Neural cell (in vitro differentiated cells): ENCODE measurements at regions not wholly inside any gene's neighbourhood (a gene's known extent, or its start where the extent isn't known, plus 50 kb on each side); places are given as distances from the start of the nearest gene placed in this dataset.

ENCODE experiments used
- H2AFZ ChIP-seq: fragments of 200-600, 300-800 bp; sonication (generic), shearing (Covaris generic); 2 replicates; pipeline ENCODE4 v1.6.0; 2014; ENCODE audit warnings: low read depth, mild to moderate bottlenecking, antibody characterized with exemption, low read length, moderate library complexity
- H3F3A ChIP-seq: fragments of 200-600 bp; shearing (Covaris generic); 2 replicates; pipeline ENCODE4 v1.6.1; 2016; ENCODE audit warnings: mild to moderate bottlenecking, moderate library complexity, mixed read lengths, antibody characterized with exemption, low read length; ENCODE audit not compliant: insufficient read depth, poor library complexity, severe bottlenecking
- H3K27ac ChIP-seq: fragments of 200-600, 300-800 bp; sonication (generic), shearing (Covaris generic); 2 replicates; pipeline ENCODE4 v1.5.1; 2014; ENCODE audit warnings: mild to moderate bottlenecking, low read length, moderate library complexity
- H3K27me3 ChIP-seq: fragments of 300-800, 200-600 bp; sonication (generic), shearing (Covaris generic); 2 replicates; pipeline ENCODE4 v1.6.0; 2014; ENCODE audit warnings: mild to moderate bottlenecking, low read depth, low read length, moderate library complexity; ENCODE audit not compliant: insufficient read depth
- H3K36me3 ChIP-seq: fragments of 300-800, 200-600 bp; sonication (generic), shearing (Covaris generic); 2 replicates; pipeline ENCODE4 v1.5.1; 2014; ENCODE audit warnings: mild to moderate bottlenecking, antibody characterized with exemption, low read length, moderate library complexity; ENCODE audit not compliant: insufficient read depth
- H3K4me2 ChIP-seq: fragments of 300-800, 200-600 bp; sonication (generic), shearing (Covaris generic); 2 replicates; pipeline ENCODE4 v1.6.0; 2014; ENCODE audit warnings: mild to moderate bottlenecking, low read length
- H3K4me3 ChIP-seq: fragments of 300-800, 200-600 bp; sonication (generic), shearing (Covaris generic); 2 replicates; pipeline ENCODE4 v1.5.1; 2014; ENCODE audit warnings: mild to moderate bottlenecking, low read length, moderate library complexity
- H3K79me2 ChIP-seq: fragments of 200-600 bp; shearing (Covaris generic); replicated peaks from 2 replicates; pipeline ENCODE4 v1.6.0; 2014; ENCODE audit warnings: mild to moderate bottlenecking, low read length, moderate library complexity; ENCODE audit not compliant: insufficient read depth
- H3K9ac ChIP-seq: fragments of 300-800, 200-600 bp; sonication (generic), shearing (Covaris generic); 2 replicates; pipeline ENCODE4 v1.6.1; 2016; ENCODE audit warnings: mild to moderate bottlenecking, low read length, mixed read lengths
- H3K9me2 ChIP-seq: fragments of 200-600 bp; shearing (Covaris generic); 2 replicates; pipeline ENCODE4 v1.6.1; 2016; ENCODE audit warnings: mild to moderate bottlenecking, low read length, mixed read lengths; ENCODE audit not compliant: insufficient read depth
- H3K9me3 ChIP-seq: fragments of 200-600, 300-800 bp; sonication (generic), shearing (Covaris generic); 2 replicates; pipeline ENCODE4 v1.6.1; 2016; ENCODE audit warnings: mild to moderate bottlenecking, mixed run types, low read length, moderate library complexity, mixed read lengths
- H4K20me1 ChIP-seq: fragments of 200-600 bp; shearing (Covaris generic); 2 replicates; pipeline ENCODE4 v1.6.1; 2016; ENCODE audit warnings: mild to moderate bottlenecking, mixed run types; ENCODE audit not compliant: insufficient read depth
- EP300 ChIP-seq: fragments of 450-650 bp; conservative IDR thresholded peaks from 2 replicates; pipeline ENCODE4 v1.6.1; 2014; ENCODE audit warnings: antibody characterized with exemption, mild to moderate bottlenecking, moderate library complexity; ENCODE audit not compliant: poor library complexity, severe bottlenecking
- EZH2 ChIP-seq: fragments of 200-600, 300-800 bp; shearing (Covaris generic), sonication (generic); IDR thresholded peaks from 2 replicates; pipeline ENCODE4 v1.6.1; 2014; ENCODE audit warnings: antibody characterized with exemption, low read length, borderline replicate concordance, mild to moderate bottlenecking; ENCODE audit not compliant: insufficient read depth, poor library complexity, severe bottlenecking
- MXI1 ChIP-seq: fragments of 450-650 bp; conservative IDR thresholded peaks from 2 replicates; pipeline ENCODE4 v1.6.1; 2014; ENCODE audit warnings: antibody characterized with exemption, mild to moderate bottlenecking; ENCODE audit not compliant: poor library complexity, severe bottlenecking
- POLR2AphosphoS5 ChIP-seq: IDR thresholded peaks from 2 replicates; pipeline ENCODE4 v1.6.1; 2012
- RAD21 ChIP-seq: fragments of 450-650 bp; conservative IDR thresholded peaks from 2 replicates; pipeline ENCODE4 v1.6.1; 2014; ENCODE audit warnings: antibody characterized with exemption, mild to moderate bottlenecking, moderate library complexity
- SMC3 ChIP-seq: fragments of 450-650 bp; conservative IDR thresholded peaks from 2 replicates; pipeline ENCODE4 v1.6.1; 2014; ENCODE audit warnings: antibody characterized with exemption, mild to moderate bottlenecking, moderate library complexity; ENCODE audit not compliant: poor library complexity
- TAF1 ChIP-seq: IDR thresholded peaks from 2 replicates; pipeline ENCODE4 v1.6.1; 2012; ENCODE audit warnings: low read depth
- TF ChIP-seq, protein P1 (sequence below): fragments of 450-650 bp; IDR thresholded peaks from 2 replicates; pipeline ENCODE4 v1.5.1; 2014; ENCODE audit warnings: antibody characterized with exemption, mild to moderate bottlenecking, moderate library complexity; ENCODE audit not compliant: poor library complexity, severe bottlenecking
- TF ChIP-seq, protein P2 (sequence below): IDR thresholded peaks from 2 replicates; pipeline ENCODE4 v1.6.1; 2012; ENCODE audit warnings: borderline replicate concordance

DNA sequence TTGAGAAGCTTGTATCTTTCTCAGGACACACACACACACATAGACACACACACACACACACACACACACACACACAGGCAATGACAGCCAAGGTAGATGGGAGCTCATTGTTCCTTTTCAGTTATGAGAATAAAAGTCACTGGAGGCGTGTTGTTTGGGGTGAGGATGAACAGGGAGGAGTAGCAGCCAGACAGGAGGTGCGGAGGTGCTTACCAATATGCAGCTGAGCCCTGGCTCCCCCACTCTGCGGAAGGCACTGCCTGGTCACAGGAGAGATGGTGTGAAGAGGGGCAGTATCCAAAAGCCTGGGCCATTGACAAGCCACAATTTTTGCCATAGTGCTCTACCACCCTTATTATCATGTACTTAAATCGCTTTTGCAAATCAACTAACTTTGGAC, 77.4 kb downstream of the CBLN1 start:
- Histone ChIP-seq H3K9me3 (no peaks in the 10 kb centered on the region), H3K36me3 (no peaks in the 10 kb centered on the region), H3K9ac (no peak overlapping the region), H3K27ac (no peak overlapping the region), H3K79me2 (no peaks in the 10 kb centered on the region), H3F3A (no peaks in the 10 kb centered on the region), H3K4me2 (no peak overlapping the region), H4K20me1 (no peaks in the 10 kb centered on the region), H3K9me2 (no peaks in the 10 kb centered on the region), H2AFZ (no peak overlapping the region), H3K4me3 (no peak overlapping the region), H3K27me3 (no peaks in the 10 kb centered on the region)
- TF ChIP-seq RAD21: no peak
- no peak for TF ChIP-seq SMC3
- TF ChIP-seq EP300: no peak
- TF ChIP-seq, protein P1, sequence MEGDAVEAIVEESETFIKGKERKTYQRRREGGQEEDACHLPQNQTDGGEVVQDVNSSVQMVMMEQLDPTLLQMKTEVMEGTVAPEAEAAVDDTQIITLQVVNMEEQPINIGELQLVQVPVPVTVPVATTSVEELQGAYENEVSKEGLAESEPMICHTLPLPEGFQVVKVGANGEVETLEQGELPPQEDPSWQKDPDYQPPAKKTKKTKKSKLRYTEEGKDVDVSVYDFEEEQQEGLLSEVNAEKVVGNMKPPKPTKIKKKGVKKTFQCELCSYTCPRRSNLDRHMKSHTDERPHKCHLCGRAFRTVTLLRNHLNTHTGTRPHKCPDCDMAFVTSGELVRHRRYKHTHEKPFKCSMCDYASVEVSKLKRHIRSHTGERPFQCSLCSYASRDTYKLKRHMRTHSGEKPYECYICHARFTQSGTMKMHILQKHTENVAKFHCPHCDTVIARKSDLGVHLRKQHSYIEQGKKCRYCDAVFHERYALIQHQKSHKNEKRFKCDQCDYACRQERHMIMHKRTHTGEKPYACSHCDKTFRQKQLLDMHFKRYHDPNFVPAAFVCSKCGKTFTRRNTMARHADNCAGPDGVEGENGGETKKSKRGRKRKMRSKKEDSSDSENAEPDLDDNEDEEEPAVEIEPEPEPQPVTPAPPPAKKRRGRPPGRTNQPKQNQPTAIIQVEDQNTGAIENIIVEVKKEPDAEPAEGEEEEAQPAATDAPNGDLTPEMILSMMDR: no peak
- no peak for TF ChIP-seq POLR2AphosphoS5
- TF ChIP-seq MXI1: no peak
- TF ChIP-seq, protein P2, sequence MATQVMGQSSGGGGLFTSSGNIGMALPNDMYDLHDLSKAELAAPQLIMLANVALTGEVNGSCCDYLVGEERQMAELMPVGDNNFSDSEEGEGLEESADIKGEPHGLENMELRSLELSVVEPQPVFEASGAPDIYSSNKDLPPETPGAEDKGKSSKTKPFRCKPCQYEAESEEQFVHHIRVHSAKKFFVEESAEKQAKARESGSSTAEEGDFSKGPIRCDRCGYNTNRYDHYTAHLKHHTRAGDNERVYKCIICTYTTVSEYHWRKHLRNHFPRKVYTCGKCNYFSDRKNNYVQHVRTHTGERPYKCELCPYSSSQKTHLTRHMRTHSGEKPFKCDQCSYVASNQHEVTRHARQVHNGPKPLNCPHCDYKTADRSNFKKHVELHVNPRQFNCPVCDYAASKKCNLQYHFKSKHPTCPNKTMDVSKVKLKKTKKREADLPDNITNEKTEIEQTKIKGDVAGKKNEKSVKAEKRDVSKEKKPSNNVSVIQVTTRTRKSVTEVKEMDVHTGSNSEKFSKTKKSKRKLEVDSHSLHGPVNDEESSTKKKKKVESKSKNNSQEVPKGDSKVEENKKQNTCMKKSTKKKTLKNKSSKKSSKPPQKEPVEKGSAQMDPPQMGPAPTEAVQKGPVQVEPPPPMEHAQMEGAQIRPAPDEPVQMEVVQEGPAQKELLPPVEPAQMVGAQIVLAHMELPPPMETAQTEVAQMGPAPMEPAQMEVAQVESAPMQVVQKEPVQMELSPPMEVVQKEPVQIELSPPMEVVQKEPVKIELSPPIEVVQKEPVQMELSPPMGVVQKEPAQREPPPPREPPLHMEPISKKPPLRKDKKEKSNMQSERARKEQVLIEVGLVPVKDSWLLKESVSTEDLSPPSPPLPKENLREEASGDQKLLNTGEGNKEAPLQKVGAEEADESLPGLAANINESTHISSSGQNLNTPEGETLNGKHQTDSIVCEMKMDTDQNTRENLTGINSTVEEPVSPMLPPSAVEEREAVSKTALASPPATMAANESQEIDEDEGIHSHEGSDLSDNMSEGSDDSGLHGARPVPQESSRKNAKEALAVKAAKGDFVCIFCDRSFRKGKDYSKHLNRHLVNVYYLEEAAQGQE: no peak
- TF ChIP-seq EZH2: no peak
- TF ChIP-seq TAF1: no peak

DNA sequence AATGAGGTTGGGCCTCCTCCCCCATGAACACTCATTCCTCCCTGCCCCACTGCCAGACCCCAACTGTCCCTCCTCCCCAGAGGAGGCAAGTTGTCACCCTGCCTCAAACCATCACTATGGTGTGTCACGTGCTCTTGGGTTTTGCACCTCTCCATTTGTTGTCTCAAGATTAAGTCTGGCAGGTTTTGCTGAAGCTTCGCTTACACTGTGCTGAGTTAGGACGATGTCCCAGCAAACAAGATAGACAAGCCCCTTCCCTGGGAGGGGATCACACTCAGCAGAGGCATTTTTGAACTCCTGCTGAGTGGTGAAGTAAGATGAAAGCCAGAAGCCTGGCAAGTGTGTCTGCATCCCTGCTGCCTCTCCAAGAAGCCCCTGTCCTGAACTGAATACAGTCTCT, 78.3 kb downstream of the CBLN1 start:
- Histone ChIP-seq H3K79me2 (no peaks in the 10 kb centered on the region), H3K4me3 (no peak overlapping the region), H3K9ac (no peak overlapping the region), H2AFZ (no peak overlapping the region), H4K20me1 (no peaks in the 10 kb centered on the region), H3K4me2 (no peak overlapping the region), H3K27ac (no peak overlapping the region), H3K36me3 (no peaks in the 10 kb centered on the region), H3K9me3 (no peaks in the 10 kb centered on the region), H3F3A (no peaks in the 10 kb centered on the region), H3K9me2 (no peaks in the 10 kb centered on the region), H3K27me3 (no peaks in the 10 kb centered on the region)
- TF ChIP-seq RAD21: no peak
- TF ChIP-seq, protein P1: no peak
- no peak for TF ChIP-seq EP300
- no peak for TF ChIP-seq EZH2
